Iris pigment epithelial cell (primary cell): ENCODE measurements at regions not wholly inside any gene's neighbourhood (a gene's known extent, or its start where the extent isn't known, plus 50 kb on each side); places are given as distances from the start of the nearest gene placed in this dataset.

Source experiments
- DNase-seq: peaks from one replicate; pipeline ENCODE4 v3.0.0-alpha.2; 2011; ENCODE audit warnings: low read depth

DNA sequence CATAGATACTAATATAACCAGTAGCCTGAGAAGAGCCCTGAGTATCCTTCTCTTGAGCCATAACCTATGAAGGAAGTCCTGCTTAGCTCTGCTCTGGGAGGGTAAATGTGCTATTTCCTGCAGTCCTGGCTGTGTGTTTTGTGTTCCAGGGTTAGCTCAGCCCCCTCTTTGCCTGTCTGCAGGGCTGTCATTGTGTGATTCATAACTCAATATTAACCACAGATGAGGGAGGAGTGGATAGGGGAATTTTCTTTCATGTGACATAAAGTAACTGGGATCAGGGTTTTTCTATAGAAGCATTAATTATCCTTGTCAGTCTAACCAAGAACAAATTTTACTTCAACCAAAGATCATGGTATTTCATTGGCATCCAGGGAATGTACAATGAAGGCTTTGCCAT is 183.3 kb upstream of the ZBTB20 start:
- DNase-seq, result peak; percentile 73

DNA sequence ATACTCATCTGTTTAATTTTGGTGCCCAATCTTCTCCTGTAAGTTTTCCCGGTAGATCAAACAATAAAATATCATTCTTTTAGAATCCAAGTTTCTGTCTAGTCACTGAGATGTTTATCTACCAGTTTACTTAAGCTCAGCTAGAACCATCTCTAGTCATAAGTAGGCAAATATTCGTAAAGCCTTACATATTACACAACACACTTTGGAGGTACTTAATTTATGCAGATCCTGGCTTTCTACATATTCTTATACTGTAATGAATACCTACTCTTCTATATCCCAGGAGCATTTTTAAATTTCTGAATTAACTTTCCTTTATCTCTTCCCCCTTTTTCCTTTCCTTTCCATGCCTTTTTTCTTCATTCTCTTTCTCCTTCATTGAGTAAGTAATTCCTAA is 185.9 kb upstream of the ZBTB20 start:
- no peak for DNase-seq

DNA sequence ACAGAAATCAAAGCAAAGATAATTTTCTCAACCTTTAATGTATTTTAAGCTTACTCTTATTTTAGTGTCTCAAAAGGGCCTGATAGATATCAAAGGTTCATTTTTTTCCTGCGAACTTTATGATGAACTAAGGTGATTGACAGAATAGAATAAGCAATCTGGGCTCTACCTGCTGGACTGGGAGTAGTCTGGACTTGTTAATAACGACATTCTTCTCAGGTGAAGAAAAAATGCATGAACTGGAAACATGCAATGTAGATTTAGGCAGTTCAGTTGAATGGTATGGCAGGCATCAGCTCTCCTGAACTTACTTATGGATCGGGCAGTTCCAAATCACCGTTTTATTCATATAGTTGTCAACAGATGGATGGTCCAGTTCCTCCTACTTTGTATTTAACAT is 189.7 kb upstream of the ZBTB20 start:
- no peak for DNase-seq

DNA sequence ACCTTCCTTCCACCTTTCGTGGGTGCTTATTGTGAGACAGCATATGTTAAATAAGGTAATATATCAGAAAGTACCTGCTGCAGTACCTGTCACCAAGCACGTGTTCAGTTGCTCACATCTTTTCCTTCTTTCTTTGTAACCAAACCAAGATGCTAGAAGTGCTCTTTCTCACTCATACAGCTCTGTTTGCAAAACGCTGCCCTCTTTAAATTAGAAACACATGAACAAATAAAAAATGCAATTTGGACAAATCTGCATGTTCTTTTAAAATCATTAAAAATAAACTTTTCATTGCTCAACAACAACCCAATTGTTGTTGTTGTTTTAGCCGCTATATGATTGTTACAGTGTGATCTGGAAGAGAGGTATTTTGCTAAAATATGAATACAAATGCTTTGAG is 193.5 kb upstream of the ZBTB20 start:
- no peak for DNase-seq

DNA sequence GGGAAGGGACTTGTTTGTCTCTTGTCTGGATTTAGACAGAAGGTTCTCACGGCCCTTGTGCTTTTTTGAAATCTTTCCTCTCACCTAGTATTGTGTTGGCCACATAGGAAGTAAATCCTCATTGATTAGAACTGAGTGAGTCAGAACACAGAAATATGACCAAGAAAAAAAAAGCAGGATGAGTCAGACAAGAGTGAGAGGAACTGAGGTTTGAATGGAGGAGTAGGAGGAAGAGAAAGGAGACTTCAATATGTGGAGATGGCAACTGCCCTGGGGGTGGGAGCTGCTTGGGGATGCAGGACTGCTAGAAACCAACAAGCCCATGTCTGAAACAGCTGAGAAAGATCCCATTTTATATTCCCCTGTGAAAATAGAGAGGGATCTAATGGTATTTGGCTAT is 194.1 kb upstream of the ZBTB20 start:
- DNase-seq, result peak; percentile 75

DNA sequence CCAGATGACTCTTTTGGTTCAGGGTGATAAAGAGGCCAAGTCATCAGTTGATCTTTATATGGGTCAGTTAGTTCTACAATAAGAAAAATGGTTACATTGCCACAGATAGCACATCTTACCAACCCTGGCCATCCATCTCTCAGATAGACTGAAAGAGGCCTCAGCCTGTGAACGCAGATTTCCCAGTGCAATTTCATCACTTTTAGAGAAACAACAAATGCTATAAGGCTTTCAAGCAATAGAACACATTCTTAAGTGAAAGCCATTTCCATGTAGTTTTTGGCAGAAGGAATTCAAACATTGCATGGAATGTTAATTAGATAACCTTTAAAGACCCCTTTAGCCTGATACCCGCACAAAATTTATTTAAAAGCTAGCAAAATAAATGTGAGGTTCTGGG is 200.6 kb upstream of the ZBTB20 start:
- no peak for DNase-seq

DNA sequence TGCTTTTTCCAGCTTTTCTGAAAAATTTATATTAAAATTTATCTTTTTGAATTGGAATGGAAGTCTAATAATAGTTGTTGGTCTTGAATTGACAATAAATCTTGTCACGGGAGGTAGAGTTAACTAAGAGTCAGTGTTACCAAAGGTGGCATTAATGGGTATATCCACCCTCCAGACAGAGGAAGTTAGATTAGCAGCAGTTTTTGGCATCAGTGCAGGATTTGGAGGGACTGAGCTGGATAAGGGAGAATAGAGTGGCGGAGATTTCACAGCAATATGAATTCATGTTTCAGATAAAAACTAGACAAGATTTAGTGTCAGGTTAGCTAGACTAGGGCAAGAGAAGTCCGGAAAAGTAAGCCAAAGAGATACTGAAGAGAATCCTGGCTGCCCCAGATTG is 201.3 kb upstream of the ZBTB20 start:
- no peak for DNase-seq

DNA sequence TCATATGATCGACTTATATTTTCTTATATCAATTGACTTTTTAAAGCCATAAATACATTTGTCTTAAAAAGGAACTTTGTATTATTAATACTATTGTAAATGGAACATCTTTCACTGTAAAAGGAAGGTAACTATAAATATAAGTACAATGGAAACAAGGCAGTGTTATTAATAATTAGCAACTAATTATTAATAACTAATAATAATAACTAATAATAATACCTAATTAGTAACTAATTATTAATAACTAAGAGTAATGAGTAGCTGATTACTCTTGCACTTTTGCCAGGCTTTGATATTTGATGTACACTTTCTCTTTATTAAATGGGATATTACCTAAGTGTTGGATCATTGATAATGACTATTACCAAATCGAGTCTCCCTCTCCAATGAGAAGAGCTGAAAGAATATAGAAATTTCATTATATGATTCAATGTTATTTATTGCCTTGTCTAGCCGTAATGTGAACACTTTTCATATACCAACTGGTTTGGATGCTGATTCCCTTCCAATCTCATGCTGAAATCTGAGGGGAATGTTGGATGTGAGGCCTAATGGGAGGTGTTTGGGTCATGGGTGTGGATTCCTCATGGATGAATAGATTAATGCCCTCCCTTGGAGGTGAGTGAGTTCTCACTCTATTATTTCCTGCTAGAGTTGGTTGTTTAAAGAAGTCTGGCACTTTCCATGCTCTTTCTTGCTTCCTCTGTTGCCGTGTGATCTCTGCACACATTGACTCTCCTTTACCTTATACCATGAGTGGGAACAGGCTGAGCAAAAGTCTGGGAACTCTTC is 202.1 kb upstream of the ZBTB20 start:
- no peak for DNase-seq

DNA sequence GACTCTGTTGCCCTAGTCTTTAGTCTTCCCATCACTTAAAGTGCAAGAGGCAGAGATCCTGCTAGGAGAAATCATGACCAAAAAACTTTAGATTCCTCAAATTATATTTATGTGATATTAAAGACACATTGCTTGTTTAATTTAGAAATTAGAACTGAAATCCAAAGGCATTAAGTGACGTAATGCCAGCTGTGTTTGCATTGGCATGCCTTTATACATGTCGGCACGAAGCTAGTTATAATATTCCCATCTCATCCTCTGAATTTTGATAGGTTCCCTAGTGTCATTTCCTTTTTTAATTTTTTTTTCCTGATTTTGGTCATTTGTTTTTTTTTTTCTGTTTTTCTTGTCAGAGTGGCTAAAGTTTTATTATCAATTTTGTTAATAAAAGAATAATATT is 203.5 kb upstream of the ZBTB20 start:
- DNase-seq, result peak; percentile 20

DNA sequence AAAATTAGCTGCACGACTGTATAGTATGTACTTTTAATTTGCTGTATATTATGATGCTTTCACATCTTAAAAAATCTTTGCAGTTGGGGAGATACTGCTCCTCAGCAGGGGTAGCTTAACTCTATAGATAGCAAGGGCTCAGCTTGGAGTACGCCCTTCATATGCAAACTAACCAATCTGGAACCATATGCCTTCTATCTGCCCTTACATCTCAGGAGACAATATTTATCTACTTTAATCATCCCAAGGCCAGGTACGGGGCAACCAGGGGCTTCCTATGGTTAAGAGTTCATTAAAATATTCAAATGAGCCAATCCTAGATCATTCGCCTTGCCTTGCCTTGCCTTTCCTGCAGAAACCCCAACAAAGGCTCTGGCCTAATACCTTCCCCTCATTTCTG is 204.1 kb upstream of the ZBTB20 start:
- DNase-seq, result no peak

DNA sequence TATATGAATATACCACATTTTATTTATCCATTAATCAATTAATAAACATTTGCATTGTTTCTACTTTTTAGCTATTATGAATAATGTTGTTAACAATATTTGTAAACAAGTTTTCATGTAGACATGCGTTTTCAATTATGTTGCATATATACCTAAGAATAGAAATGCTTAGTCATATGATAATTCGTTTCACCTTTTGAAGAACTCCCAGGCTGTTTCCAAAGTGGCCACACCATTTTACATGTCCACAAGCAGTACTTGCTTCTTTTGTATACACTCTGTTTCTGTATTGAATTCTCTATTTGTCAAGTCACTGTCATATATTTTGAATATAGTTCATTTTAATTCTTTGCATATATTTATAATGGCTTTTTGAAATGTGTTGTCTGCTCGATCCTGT is 206.9 kb upstream of the ZBTB20 start:
- DNase-seq, result no peak

DNA sequence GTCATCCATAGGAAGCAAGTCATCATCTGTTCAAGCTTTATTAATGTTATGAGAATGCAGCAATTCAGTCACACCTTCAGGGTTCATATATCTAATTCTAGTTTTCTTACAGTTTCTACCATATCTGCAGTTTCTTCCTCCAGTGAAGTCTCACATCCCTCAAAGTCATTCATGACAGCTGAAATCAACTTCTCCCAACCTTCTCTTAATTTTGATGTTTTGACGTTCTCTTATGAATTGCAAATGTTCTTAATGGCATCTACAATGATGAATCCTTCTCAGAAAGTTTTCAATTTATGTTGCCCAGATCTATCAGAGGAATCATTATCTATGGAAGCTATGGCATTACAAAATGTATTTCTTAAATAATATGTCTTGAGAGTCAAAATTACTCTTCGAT is 210.4 kb upstream of the ZBTB20 start:
- DNase-seq, result no peak

DNA sequence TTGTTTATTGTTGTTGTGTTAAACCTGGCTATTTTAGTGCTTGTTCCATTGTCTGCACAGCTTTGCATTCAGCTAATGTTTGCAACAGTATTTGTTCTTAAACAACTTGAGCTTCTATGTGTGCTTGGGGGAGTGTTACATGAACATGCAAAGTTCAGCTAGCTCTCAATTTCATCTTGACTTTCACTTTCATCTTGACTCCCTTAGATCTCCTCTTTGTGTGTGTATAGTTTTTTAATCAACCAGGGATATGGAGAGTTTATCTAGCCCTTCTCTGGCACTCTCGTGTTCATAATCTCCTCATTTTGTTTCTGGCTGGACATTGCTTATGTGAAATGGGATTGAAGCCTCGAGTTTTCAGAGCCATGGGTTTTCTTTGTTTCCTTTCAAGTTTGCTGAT is 212.4 kb upstream of the ZBTB20 start:
- DNase-seq, result peak; percentile 49

DNA sequence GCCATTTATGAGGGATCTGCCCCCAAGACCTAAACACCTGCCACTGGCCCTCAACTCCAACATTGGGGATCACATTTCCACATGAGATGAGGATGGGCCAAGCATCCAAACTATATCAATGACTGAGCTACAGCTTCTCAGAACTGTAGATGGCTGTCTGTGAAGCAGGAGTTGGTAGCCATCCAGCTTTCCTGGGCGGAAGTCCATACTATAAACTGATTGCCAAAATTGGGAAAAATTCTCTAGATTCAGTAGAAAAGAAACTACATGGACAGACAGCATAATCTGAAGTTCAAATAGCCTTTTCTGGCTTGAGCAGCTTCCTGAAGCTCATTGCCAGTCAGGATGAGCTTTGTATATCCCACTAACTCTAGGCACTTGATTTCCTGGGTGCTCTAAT is 214.7 kb upstream of the ZBTB20 start:
- DNase-seq, result no peak

DNA sequence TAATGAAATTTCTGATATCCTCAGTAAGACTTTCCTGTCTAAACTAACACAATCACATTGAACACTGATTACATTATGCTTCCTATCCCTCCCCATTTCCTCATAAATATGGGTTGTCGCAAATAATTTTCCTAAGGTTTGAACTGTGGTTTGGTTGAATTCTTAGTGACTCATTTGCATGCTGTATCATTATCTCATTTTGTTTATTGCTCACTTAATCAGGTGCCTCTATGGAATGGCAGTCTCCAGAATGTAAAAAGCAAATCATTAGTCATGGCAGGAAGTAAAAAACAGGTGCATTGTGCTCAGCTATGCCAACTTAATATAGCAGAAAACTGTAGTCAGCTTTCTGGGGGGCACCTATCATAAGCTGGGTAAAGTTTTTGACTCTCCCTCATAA is 216.0 kb upstream of the ZBTB20 start:
- peak; percentile 20 for DNase-seq

DNA sequence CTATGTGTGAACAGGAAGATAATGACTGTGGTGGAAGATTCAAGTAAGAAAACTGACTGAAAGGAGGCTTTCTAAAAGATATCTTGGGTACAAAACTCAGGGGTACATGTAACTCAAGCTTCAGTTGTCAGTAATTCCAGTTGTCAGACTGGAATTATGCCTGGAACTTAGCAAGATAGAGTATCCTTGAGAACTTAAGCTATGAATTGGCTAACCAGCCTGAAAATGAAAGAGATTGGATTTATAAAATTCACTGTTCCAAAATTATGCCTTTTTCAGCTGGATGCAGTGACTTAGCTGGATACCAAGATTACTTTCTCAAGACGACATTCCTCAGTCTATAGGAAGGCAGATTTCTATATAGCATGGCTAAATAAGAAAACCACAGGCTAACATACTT is 221.9 kb upstream of the ZBTB20 start:
- DNase-seq, result no peak

DNA sequence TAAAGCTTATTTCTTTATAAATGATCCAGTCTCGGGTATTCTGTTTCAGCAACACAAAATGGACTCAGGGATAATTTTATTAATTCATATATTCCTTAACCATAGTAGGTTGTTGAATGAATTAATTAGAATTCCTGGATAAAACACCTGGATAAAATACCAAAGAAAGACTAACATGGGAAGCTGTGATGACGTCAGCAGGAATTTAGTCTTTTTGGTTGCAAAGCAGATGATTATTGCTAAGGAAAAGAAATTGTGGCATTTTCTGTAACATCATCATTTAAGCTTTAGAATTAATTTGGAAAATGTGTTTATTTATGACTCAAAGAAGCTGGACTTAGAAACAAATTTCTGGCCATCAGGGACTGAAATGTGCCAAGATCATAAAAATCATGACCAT is 228.3 kb upstream of the ZBTB20 start:
- no peak for DNase-seq

DNA sequence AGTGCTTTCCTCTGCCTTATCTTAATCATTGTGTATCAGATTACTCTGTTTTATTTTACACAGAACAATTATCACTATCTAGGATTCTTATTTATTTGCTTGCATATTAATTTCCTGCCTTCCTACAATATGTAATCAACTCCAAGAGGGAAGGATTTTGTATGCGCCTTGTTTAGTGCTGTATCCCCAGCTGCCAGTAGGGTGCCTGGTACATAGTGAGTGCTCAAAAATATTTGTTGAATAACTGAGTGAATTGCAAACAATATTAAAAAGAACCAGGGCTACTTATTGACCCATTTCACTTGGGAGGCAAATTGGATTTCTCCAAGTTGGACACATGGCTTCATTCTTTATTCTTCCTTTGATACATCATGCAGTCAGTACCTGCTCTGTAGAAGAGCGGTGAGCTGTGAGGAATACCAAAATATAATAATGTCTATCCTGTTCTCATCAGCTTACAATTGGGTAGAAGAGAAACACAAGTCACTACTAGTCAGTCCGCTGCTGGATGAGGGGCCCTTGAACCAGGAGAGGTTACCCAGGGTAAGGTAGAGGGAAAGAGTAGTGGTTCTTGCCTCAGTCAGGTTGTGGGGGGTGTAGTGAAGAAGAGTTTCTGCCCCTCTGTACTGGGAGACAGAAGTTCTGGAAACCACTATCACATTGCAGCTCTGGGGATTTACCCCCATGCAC is 233.9 kb upstream of the ZBTB20 start:
- DNase-seq, result no peak

DNA sequence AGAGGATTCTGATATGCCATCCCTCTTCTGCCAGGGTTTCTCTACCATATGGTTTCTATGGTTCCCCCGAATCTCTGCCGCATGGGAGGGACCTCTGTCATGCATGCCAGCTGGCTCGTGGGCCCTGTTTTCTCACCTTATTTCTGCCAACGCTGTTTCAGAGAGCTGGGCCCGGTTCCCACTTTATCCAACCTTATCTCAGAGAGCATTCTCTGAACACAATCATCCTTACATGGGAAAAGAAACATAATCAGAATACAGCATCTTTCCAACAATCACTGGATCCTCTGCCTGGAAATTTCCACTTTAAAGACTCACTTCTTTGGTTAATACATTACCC is 234.5 kb upstream of the ZBTB20 start:
- DNase-seq, result no peak

DNA sequence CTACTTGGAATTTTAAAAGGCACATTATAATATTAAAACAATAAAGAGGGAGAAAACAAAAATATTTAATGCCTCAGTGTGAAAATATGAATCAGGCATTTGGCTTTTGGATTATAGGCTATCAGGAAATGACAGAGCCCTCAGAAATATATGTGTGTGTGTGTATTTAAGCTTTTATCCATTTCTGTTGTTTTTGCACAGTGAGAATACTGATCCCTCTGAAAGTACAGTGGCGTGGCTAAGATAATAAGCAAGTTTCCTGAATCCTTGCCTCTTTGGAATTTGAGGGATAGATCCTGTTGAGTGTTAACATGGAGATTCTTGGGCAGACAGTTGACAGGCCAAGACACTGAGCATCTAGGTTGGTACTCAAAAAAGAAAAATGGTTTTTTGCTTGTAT is 234.8 kb upstream of the ZBTB20 start:
- no peak for DNase-seq

DNA sequence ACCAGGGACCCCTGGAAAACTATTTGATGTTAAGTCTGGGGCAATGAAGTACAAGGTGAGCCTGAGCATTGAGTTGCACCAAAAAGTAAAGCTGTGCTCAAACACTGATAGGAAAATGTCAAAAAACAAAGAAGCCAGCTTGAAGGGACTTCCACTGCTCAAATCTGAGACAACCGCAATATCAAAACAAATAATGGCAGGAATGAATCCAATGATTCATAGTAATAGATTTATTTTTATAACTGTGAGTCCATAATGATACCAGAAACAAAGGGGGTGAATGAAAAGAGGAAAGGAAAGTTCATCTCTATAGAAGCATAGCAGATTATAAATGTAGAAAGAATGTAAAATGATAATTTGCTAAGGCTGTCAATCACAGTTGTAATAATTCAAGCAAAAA is 237.3 kb upstream of the ZBTB20 start:
- DNase-seq, result peak; percentile 27

DNA sequence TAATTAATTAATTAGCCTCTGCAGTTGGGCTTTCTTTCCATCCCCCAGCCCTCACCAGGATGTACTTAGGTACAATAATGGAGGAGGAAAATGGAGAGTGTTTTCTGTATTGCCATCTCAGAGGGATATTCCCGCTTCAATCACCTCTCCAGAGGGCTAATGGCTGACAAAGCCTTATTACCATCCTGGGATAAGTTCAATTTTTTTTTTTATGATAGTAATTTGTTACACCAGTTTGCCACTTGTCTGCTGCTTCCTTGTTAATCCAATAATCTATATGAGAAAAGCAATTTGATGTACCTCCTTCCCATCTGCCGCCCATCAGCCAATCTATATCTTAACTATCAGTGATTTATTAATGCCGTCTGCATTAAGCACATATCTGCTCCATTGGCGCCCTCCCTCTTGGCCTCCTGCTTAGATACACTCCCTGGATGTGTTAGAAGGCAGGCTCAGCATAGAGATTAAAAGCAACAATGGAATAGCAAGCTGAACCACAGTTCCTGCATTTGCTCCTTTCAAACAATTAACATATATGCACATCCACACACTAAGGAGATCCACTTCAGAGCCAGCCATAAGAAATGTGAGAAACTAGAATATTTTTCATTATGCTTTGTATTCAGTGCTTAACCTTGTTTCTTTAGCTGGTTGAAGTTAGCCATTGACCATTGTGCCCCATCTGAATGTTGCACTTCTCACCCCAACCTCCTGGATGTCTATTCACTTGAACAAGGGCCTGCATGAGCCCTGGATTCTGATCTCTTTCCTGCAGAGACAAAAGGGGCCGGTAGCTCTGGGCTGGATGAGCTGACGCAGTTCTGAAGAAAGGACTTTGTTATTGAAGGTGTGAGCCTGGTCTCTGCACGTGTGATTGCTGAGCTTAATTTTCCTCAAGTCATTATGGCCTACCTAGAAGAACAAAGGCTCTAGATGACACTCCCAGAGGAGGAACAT is 237.3 kb upstream of the GAP43 start:
- DNase-seq, result no peak

DNA sequence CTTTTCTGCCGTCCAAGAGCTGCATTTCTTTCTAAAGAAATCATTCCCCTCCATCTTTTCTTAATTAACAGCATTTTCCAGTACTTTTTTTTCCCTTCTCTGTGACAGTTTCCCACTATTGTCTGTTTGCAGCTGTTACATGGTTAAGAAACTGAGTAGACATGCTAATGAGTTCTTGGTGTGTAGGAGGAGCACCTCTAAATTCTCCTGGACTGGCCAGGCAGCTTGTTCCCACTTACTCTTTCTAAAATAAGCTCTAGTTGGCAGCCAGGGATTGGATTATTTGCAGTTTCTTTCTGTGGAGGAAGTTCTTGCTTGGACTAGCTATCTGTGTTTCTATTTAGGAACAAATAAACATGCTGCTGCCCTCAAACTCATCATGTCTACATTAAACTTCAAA is 235.1 kb upstream of the GAP43 start:
- no peak for DNase-seq
